WTC11 (cell line): ENCODE measurements at regions not wholly inside any gene's neighbourhood (a gene's known extent, or its start where the extent isn't known, plus 50 kb on each side); places are given as distances from the start of the nearest gene placed in this dataset.

Experiments
- ATAC-seq: fragments of 200-7000 bp; cut with Tn5 transposase; 2 replicates; pipeline ENCODE4 v1.10.0; 2021; ENCODE audit warnings: mild to moderate bottlenecking, moderate library complexity
- CTCF ChIA-PET: fragments of 300-600 bp; sonication (Branson Sonifier 250); formaldehyde crosslinking; loops from one replicate; lab custom pipeline; 2021; ENCODE audit warnings: antibody characterized with exemption; lab: Charles Lee
- POLR2A ChIA-PET: fragments of 350-600 bp; sonication (Branson Sonifier 250); formaldehyde crosslinking; loops from one replicate; lab custom pipeline; 2021; ENCODE audit warnings: antibody characterized with exemption; lab: Charles Lee
- DNase-seq: peaks from one replicate; pipeline ENCODE4 v3.0.0; 2021; ENCODE audit warnings: low spot score
- H3K27ac Mint-ChIP-seq: 2 replicates; pipeline ENCODE4 v1.8.0; 2021; ENCODE audit warnings: mixed read lengths
- H3K27me3 Mint-ChIP-seq: 2 replicates; pipeline ENCODE4 v1.8.0; 2021; ENCODE audit warnings: low read depth, mild to moderate bottlenecking, moderate library complexity, mixed read lengths
- H3K36me3 Mint-ChIP-seq: 2 replicates; pipeline ENCODE4 v1.8.0; 2021; ENCODE audit warnings: mixed read lengths
- H3K4me1 Mint-ChIP-seq: 2 replicates; pipeline ENCODE4 v1.8.0; 2022; ENCODE audit warnings: mixed read lengths
- H3K4me3 Mint-ChIP-seq: 2 replicates; pipeline ENCODE4 v1.8.0; 2021; ENCODE audit warnings: mild to moderate bottlenecking, moderate library complexity, mixed read lengths
- H3K9me3 Mint-ChIP-seq: 2 replicates; pipeline ENCODE4 v1.8.0; 2021; ENCODE audit warnings: mixed read lengths
- ATF6 ChIP-seq: sonication (generic); formaldehyde crosslinking; IDR thresholded peaks from 2 replicates; pipeline ENCODE4 v1.8.1; 2023; ENCODE audit warnings: mild to moderate bottlenecking, missing genetic modification reagents
- CREM ChIP-seq: sonication (generic); formaldehyde crosslinking; IDR thresholded peaks from 2 replicates; pipeline ENCODE4 v1.8.1; 2022; ENCODE audit warnings: mild to moderate bottlenecking, missing genetic modification reagents, moderate library complexity
- ELF4 ChIP-seq: sonication (generic); formaldehyde crosslinking; IDR thresholded peaks from 2 replicates; pipeline ENCODE4 v1.8.1; 2022; ENCODE audit warnings: low read depth, mild to moderate bottlenecking, moderate library complexity, missing genetic modification reagents
- FOXP1 ChIP-seq: sonication (generic); formaldehyde crosslinking; IDR thresholded peaks from 2 replicates; pipeline ENCODE4 v1.8.0; 2022; ENCODE audit warnings: missing genetic modification reagents, mild to moderate bottlenecking, moderate library complexity, borderline replicate concordance
- GRHL2 ChIP-seq: fragments of 250-450 bp; sonication (Bioruptor Pico); IDR thresholded peaks from 2 replicates; pipeline ENCODE4 v1.8.0; 2022; ENCODE audit warnings: mild to moderate bottlenecking, moderate library complexity; ENCODE audit not compliant: insufficient replicate concordance, severe bottlenecking
- JAZF1 ChIP-seq: fragments of 250-450 bp; sonication (Bioruptor Pico); IDR thresholded peaks from 2 replicates; pipeline ENCODE4 v1.9.0; 2021; ENCODE audit warnings: moderate library complexity, mild to moderate bottlenecking, inconsistent platforms
- JUN ChIP-seq: sonication (generic); formaldehyde crosslinking; IDR thresholded peaks from 2 replicates; pipeline ENCODE4 v1.8.0; 2023; ENCODE audit warnings: mild to moderate bottlenecking, missing genetic modification reagents
- KAT7 ChIP-seq: sonication (generic); formaldehyde crosslinking; IDR thresholded peaks from 2 replicates; pipeline ENCODE4 v1.8.1; 2023; ENCODE audit warnings: missing genetic modification reagents, mild to moderate bottlenecking, borderline replicate concordance
- NFYB ChIP-seq: sonication (generic); formaldehyde crosslinking; conservative IDR thresholded peaks from 2 replicates; pipeline ENCODE4 v1.8.0; 2022; ENCODE audit warnings: low read depth, missing genetic modification reagents
- OVOL2 ChIP-seq: fragments of 250-450 bp; sonication (Bioruptor Pico); IDR thresholded peaks from 2 replicates; pipeline ENCODE4 v1.9.0; 2021; ENCODE audit warnings: mild to moderate bottlenecking, borderline replicate concordance
- RORB ChIP-seq: fragments of 250-450 bp; sonication (Bioruptor Pico); IDR thresholded peaks from 2 replicates; pipeline ENCODE4 v1.9.0; 2021; ENCODE audit warnings: mild to moderate bottlenecking
- SMAD4 ChIP-seq: sonication (generic); formaldehyde crosslinking; IDR thresholded peaks from 2 replicates; pipeline ENCODE4 v1.8.0; 2022; ENCODE audit warnings: mild to moderate bottlenecking, missing genetic modification reagents
- ZNF263 ChIP-seq: sonication (generic); formaldehyde crosslinking; IDR thresholded peaks from 2 replicates; pipeline ENCODE4 v1.8.1; 2022; ENCODE audit warnings: low read depth, mild to moderate bottlenecking, moderate library complexity, missing genetic modification reagents
- TF ChIP-seq, protein P1 (sequence below): sonication (generic); formaldehyde crosslinking; IDR thresholded peaks from 2 replicates; pipeline ENCODE4 v1.8.0; 2023; ENCODE audit warnings: missing genetic modification reagents, mild to moderate bottlenecking, borderline replicate concordance
- TF ChIP-seq, protein P2 (sequence below): fragments of 250-450 bp; sonication (Bioruptor Pico); IDR thresholded peaks from 2 replicates; pipeline ENCODE4 v1.9.0; 2021; ENCODE audit warnings: mild to moderate bottlenecking, borderline replicate concordance

- Mint-ChIP-seq H3K4me1 (peaks cover 9% of the 10 kb centered on the region), H3K4me3 (no peak overlapping the region), H3K9me3 (peaks cover 5% of the 10 kb centered on the region), H3K36me3 (0 out of 2 replicates have a peak, but pooled peaks cover 3% of the 10 kb centered on the region), H3K27ac (no peak overlapping the region), H3K27me3 (no peaks in the 10 kb centered on the region)
- no peak for TF ChIP-seq JUN (CRISPR knock-in tag)
- POLR2A ChIA-PET, result no interaction called here
- CTCF ChIA-PET, result no interaction called here
- ATAC-seq, result no peak
- no peak for DNase-seq
These were observed 105.9 kb upstream of the CDC42BPA start for GRCh38 chr1:227424159-227424680.

DNA sequence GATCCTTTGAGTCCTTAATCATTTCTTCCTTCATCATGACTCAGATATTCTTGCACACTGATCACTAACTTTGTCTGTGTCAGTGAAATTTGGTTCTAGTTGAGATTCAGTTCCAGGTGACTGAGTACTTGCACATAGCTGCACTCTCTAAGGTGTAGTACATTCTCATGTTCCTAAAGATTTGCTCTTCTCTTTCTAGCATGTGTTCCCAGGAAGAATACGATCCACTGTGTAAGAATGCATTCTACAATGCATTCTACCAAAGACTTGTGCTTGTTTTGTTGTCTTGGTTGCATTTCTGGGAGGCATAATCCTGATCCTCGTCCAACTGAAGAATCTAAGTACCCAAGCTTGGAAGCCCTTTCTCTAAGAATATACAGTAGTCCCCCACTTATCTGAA, 104.3 kb upstream of the CDC42BPA start:
- H3K27ac Mint-ChIP-seq, result no peak overlapping the region
- H3K4me1 Mint-ChIP-seq, result peaks cover 4% of the 10 kb centered on the region; the same call in 1 of the 2 replicates
- no peak for ATAC-seq
- ChIA-PET POLR2A (no interaction called here), CTCF (no interaction called here)
- 0 out of 2 replicates have a peak, but pooled peaks cover 3% of the 10 kb centered on the region for H3K36me3 Mint-ChIP-seq
- peaks cover 5% of the 10 kb centered on the region for H3K9me3 Mint-ChIP-seq
- DNase-seq, result no peak
- H3K27me3 Mint-ChIP-seq, result no peaks in the 10 kb centered on the region
- no peak overlapping the region for H3K4me3 Mint-ChIP-seq
- TF ChIP-seq CREM (CRISPR knock-in tag) (no peak), KAT7 (no peak), ATF6 (CRISPR knock-in tag) (no peak), ZNF263 (CRISPR knock-in tag) (no peak), FOXP1 (CRISPR knock-in tag) (no peak), SMAD4 (CRISPR knock-in tag) (no peak), GRHL2 (CRISPR knock-in tag) (no peak), JUN (CRISPR knock-in tag) (no peak), RORB (CRISPR knock-in tag) (no peak), ELF4 (no peak), JAZF1 (CRISPR knock-in tag) (no peak), NFYB (CRISPR knock-in tag) (no peak), OVOL2 (CRISPR knock-in tag) (no peak)
- TF ChIP-seq, protein P1, sequence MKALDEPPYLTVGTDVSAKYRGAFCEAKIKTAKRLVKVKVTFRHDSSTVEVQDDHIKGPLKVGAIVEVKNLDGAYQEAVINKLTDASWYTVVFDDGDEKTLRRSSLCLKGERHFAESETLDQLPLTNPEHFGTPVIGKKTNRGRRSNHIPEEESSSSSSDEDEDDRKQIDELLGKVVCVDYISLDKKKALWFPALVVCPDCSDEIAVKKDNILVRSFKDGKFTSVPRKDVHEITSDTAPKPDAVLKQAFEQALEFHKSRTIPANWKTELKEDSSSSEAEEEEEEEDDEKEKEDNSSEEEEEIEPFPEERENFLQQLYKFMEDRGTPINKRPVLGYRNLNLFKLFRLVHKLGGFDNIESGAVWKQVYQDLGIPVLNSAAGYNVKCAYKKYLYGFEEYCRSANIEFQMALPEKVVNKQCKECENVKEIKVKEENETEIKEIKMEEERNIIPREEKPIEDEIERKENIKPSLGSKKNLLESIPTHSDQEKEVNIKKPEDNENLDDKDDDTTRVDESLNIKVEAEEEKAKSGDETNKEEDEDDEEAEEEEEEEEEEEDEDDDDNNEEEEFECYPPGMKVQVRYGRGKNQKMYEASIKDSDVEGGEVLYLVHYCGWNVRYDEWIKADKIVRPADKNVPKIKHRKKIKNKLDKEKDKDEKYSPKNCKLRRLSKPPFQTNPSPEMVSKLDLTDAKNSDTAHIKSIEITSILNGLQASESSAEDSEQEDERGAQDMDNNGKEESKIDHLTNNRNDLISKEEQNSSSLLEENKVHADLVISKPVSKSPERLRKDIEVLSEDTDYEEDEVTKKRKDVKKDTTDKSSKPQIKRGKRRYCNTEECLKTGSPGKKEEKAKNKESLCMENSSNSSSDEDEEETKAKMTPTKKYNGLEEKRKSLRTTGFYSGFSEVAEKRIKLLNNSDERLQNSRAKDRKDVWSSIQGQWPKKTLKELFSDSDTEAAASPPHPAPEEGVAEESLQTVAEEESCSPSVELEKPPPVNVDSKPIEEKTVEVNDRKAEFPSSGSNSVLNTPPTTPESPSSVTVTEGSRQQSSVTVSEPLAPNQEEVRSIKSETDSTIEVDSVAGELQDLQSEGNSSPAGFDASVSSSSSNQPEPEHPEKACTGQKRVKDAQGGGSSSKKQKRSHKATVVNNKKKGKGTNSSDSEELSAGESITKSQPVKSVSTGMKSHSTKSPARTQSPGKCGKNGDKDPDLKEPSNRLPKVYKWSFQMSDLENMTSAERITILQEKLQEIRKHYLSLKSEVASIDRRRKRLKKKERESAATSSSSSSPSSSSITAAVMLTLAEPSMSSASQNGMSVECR (CRISPR knock-in tag), result no peak
- TF ChIP-seq, protein P2, sequence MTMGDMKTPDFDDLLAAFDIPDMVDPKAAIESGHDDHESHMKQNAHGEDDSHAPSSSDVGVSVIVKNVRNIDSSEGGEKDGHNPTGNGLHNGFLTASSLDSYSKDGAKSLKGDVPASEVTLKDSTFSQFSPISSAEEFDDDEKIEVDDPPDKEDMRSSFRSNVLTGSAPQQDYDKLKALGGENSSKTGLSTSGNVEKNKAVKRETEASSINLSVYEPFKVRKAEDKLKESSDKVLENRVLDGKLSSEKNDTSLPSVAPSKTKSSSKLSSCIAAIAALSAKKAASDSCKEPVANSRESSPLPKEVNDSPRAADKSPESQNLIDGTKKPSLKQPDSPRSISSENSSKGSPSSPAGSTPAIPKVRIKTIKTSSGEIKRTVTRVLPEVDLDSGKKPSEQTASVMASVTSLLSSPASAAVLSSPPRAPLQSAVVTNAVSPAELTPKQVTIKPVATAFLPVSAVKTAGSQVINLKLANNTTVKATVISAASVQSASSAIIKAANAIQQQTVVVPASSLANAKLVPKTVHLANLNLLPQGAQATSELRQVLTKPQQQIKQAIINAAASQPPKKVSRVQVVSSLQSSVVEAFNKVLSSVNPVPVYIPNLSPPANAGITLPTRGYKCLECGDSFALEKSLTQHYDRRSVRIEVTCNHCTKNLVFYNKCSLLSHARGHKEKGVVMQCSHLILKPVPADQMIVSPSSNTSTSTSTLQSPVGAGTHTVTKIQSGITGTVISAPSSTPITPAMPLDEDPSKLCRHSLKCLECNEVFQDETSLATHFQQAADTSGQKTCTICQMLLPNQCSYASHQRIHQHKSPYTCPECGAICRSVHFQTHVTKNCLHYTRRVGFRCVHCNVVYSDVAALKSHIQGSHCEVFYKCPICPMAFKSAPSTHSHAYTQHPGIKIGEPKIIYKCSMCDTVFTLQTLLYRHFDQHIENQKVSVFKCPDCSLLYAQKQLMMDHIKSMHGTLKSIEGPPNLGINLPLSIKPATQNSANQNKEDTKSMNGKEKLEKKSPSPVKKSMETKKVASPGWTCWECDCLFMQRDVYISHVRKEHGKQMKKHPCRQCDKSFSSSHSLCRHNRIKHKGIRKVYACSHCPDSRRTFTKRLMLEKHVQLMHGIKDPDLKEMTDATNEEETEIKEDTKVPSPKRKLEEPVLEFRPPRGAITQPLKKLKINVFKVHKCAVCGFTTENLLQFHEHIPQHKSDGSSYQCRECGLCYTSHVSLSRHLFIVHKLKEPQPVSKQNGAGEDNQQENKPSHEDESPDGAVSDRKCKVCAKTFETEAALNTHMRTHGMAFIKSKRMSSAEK, result no peak
